Cerebellar cortex (tissue), 1 donor: ENCODE measurements at regions not wholly inside any gene's neighbourhood (a gene's known extent, or its start where the extent isn't known, plus 50 kb on each side); places are given as distances from the start of the nearest gene placed in this dataset.

Experiments used
- DNase-seq: peaks from one replicate; pipeline ENCODE4 v3.0.0-alpha.2; 2015; ENCODE audit warnings: low spot score

DNA sequence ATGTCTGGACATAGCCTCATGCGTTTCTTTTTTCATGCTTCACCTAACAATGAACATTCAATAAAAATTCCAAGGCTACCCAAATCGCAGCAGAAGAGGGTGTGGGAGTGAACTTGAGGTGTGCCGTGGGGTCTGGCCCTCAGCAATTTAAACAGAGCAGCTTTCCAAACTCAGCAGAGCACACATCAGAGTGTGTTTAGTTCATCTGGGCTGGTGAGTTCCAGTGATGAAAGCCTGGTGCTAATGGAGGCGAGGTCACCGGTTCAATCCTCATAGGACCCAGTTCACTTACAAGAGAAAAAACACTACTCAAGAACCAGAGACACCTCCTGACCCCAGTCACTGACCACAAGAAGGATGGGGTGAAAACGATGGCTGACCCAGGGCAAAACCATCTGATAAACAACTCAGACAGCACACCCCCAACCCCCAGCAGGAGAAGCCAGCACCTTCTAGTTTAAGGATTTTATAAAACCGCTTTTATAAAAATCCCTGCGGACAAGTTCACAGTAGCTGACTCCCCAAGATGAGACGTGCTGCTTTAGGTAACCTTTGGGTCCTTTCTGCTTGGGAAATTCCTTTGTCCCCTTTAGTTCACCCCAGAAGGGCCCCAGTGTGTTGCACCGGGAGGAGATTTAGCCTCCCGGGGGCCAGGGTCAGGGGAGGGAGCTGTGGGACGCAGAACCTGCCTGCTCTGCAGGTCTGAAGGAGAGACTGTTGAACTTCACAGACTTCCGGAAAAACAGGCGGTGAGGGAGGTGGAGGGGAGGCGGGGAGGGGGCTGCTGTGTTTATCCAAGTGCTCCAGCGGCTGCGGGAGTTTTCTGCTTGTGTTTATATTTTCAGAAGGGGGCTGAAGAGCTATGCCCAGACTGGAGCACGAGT is 152.7 kb upstream of the SOX11 start:
- no peak for DNase-seq

DNA sequence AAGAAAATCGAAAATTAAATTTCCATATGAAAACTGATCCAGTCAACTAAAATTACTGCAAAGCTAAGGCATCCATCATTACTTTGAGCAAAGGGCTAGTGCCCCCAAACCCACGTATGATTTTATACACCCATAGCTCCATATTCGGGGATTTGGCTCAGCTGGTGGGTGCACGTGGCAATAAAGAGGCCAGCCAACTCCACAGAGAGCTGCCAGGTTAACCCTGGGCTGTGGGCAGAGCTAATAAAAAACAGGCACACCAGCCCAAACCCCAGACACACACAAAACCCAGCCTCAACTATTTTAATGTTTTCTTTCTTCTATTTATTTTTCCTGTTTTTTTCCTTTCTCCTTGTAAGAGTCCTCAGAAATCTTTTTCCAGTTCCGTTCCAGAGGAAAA is 151.3 kb upstream of the SOX11 start:
- no peak for DNase-seq

DNA sequence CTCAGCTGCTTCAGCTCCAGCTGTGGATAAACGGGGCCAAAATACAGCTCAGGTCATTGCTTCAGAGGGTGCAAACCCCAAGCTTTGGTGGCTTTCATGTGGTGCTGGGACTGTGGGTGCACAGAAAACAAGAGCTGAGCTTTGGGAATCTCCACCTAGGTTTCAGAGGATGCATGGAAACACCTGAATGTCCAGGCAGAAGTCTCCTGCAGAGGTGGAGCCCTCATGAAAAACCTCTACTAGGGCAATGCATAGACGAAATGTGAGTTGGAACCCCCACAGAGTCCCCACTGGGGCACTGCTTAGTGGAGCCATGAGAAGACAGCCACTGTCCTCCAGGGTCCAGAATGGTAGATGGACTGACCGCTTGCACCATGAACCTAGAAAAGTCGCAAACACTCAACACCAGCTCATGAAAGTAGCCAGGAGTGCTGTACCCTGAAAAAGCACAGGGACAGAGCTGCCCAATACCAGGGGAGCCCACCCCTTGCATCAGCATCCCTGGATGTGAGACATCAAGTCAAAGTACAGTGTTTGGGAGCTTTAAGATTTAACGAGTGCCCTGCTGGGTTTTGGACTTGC is 147.9 kb upstream of the SOX11 start:
- DNase-seq, result no peak

DNA sequence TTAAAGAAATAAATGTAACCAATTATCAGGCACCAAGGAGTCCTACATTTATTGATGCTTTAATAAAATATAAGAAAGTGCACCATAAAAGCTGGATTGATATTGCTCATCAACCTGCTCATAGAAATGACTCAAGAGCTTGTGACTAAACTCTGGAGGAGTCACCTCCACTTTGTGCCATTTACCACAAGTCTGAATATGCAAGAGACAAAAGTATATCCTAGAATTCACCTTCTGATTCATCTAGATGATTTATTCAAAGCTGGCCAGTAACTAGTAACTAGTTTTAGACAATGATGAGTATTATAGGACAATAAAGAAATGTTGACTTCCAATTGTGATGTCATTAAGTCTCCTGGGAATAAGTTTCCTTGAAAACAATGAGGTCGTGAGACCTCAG is 146.0 kb upstream of the SOX11 start:
- DNase-seq, result no peak

DNA sequence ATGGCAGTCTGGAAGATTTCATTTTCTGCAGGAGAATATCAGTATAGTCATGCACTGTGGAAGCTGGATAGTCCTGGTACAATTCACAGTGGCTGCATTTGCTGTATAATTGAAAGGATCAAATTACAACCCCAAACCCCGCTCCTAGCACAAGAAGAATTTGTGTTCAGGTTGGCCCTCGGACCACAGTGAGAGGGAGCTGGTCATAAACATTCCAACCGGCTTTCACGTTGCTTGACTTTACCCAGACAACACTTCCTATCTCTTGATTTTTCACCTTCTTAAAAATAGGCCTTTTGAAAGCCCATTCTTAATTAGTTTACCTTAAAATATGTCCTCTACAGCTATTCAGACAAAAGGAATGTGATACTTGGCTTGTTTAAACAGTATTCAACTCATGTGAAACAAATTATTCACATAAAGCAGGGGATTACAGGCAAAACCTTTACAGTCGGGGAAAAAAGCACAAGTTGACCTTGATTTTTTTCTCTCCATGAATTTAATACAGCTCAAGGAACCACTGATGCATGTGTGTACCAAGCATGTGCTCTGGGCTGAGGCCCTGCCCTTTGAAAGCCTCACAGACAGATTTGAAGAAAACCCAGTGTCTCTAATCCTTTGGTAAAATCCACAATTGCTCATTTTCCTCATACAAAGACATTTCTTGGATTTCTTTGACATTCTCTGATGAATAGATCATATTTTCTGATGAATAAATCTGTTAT is 143.0 kb upstream of the SOX11 start:
- no peak for DNase-seq

DNA sequence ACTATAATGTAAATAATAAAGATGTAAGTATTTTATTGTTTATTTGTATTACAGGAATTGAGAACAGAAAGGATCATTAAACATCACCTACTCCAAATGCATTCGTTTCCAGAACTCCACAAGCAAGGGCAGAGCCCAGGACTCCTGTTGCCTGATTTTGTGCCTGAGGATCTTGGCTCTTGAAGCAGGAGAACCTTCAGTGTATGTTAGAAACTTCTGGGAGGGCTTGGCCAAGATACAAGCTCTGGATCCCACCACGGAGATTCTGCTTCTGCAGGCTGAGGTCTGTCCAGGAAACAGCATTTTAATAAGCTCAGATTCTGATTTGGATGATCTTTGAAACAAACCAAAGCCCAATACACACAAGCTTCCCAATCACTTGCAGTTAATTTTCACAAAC is 142.4 kb upstream of the SOX11 start:
- DNase-seq, result no peak

DNA sequence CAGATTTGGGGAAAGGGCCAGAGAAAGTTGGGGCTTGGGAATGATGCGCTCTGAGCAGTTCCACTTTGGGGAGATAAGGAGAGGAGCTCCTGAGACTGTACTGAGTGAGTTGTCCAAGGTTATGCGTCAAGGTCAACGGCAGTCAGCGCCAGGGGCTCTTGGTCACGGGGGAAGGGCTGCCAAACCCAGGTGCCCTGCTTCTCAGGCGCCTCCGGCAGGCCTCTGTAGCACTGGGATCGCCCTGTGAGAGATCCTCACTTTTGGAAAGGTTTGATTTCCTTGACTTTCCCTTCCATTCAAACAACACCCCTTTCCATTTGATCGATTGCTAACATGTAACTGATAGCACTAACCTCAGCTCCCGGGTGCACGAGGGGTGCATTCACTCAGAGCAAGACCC is 136.5 kb upstream of the SOX11 start:
- DNase-seq, result no peak

DNA sequence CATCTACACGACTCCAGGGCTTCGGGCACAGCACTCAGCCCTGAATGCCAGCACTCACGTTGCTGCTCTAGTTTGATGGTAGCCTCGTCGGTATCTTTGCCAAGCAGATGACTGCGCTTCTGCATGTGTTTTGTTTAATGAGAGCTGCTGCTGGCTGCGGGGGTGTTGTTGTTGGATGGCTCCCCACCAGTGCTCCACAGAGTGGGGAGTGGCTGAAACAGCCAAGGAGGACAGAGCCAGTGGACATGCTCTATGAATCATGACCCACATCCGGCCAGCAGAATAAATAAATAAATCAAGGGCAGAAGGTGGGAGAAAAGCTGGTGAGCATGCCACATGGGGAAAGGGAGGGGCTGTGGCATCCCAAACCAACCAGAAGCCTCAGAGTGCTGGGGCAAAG is 131.2 kb upstream of the SOX11 start:
- DNase-seq, result no peak

DNA sequence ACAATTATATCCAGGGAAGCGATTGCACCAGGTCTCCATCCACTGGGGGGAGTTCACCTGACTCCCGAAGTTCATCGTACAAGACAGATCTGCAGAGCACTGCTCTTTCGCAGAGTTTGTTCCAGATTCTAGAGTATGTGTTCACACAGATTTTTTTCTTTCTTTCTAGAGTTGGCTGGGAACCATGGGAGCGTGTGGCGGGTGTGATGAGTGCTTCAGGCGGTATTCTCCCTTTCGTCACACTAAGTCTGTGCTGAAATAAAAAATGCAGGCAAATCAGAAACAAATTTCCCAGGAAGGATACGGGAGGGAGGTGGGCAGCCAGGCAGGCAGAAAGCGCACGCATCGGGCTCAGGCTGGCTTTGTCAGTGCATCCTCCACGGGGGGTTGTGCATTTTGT is 129.8 kb upstream of the SOX11 start:
- no peak for DNase-seq

DNA sequence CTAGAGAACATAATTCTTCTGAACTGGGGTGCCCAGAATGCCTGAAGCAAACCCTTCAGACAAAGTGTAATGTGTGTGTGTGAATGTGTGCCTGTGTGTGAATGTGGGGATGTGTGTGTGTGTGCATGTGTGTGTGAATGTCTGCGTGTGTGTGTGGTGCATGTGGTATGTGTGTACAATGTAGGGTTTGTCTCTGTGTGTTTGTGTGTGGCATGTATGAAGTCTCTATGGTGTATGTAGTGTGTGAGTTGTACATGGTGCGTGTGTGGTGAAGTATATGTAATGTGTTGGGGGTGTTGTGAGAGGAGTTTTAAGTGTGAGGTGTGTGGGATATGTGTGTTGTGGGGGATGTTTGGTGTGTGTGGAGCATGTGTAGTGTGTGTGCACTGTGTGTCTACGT is 129.3 kb upstream of the SOX11 start:
- DNase-seq, result no peak

DNA sequence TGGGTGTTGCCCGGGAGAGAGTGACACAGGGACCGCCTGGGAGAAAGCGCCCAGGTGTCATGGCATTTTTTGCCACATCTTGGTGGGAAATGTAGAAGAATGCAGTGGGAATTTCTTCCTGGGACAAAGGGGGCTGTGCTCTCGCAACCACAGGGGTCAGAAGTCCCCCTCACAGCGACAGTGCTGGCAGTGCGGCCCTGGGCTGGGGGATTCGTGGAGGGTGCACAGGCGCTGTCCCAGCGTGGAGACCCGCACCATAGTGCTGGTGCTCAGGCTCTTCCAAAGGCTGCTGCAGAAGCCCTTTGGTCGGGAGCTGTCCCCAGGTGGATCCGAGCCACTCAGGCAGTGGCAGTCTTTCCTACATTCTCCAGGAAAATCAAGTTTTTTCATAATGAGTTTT is 128.8 kb upstream of the SOX11 start:
- DNase-seq, result no peak

DNA sequence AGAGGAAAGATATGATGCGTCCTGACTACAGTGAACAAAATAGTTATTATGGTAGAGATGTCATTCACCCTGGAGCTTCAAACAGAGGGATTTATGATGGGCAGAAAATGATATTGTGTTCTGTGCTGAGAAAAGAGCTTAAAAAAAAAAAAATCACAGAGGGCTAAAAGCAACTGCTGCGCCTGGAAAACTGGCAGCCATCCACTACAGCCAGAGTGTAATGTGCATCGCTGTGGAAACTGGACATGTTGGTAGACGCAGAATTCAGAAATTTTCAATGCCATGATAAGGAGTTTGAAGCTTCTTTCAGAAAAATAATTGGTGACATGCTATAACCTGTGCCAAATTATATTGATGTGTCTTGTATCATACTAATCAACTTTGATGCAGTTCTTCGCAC is 122.9 kb upstream of the SOX11 start:
- no peak for DNase-seq

DNA sequence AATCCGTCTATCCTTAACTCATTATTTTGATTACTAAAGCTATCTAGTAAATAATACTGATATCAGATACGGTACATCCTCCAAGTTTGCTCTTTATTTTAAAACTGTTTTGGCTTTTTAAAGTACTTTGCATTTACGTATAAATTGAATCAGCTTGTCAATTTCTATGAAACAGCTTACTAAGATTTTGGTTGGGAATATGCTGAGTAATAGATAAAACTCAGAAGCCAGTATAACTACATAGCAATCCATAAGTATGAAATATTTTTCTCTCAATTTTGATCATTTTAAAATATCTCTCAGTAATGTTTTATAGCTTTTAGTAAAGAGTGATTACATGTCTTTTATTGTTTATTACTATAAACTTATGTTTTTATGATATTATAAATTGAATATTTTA is 116.2 kb upstream of the SOX11 start:
- no peak for DNase-seq

DNA sequence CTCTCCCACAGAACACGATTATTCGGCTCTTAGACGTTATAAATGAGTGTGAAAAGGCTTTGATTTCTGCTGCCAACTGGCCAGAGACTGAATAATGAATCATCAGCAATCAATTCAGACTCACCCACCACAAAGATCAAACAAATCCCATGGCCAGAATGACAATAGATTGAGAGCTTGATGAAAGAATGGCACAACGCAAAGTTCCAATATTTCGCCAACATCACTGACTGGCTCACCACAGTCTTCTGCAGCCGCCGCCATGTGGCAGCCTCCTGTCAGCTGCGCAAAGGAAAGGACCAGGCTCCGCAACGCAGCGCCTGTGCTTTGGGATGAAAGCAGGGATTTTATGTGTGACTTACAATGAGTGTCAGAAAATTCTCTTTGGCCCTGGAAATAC is 104.4 kb upstream of the SOX11 start:
- DNase-seq, result no peak

DNA sequence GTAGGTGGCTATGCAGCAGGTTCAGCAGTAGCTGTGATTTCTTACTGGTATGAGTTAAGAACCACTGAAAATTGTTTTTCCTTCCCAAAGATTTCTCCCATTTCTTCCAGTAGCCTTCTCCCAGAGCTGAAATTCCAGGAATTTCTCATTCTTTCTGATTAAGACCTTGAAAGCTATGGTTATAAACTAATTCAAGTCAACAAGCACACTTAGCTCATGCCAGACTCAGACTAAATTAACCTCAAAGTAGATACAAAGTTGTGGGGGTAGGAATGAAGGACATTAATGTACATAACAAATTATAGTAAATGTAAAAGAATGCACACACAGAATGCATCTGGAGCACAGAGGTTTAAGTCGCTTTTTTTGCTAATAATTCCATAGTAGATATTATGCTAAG is 103.6 kb upstream of the SOX11 start:
- no peak for DNase-seq

DNA sequence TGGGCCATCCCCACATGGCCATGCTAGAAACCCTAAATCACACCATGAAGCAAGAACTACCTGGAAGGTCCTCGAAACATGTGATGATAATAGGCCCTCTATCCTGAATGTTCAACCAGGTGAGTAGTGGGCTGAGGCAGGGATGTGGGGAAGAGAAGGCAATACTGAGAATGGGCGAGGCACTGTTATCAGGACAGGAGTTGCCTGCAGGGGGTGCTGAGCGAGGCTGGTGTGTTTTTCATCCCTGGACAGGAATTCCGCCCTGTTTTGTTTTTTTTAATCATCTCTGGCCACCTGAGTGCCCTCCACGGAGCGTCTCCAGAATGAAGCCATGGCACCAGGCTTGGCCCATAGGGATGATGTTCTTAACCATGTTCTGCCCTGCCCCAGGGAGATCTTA is 103.0 kb upstream of the SOX11 start:
- no peak for DNase-seq

DNA sequence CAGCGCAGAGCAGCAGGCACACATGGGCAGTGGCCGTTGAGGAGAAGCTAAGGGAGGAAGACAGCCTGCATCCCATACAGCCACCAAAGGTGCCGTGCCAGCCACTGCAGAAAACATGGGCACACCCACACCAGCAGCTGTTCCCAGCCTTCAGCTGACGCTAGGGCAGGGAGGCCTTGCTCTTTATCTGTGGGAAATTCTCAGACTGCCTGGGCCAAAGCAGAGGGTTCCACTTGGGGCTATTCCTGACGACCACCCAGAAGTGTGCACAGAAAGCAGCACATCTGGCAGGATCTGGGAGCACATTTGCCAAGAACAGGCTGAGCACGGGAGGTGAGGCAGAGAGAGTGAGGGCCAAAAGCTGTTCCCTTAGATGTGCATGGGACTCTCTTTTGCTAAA is 101.3 kb upstream of the SOX11 start:
- no peak for DNase-seq

DNA sequence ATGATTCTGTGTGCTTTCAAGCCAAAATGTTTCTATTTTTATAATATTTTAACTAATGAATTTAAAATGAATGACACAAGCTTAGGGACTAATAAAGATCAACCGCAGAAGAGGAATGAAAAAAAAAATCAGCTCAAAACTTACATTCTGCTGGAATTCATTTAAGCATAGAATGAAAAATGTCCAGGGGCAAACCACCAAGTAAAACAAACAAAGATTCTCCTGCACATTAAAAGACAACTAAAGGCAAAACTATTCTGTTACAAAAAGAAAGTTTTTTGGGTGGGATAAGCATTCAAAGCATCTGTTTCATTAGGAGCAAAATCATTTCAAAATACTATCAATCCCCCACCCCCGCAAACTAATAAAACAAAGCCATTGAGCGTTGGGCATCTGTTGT is 99.3 kb upstream of the SOX11 start:
- no peak for DNase-seq

DNA sequence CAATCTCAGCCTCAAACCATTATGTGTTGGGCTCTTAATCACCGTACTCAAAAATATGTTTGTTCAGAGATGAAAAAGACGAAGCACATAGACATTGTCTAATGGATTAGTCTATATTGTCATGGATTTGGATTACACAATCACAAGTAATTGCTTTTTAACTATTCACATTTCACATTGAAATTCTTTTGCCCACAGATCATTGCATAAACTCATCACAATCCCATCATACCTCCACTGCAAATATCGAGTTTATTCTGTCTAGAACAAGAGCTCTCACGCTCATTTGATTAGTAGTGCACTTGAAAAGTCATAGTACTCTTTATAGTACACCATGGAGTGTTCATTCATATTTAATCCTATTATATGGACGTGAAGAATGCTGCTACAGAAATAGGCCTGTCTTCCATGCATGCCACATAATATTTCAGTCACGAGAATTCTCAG is 97.9 kb upstream of the SOX11 start:
- DNase-seq, result no peak

DNA sequence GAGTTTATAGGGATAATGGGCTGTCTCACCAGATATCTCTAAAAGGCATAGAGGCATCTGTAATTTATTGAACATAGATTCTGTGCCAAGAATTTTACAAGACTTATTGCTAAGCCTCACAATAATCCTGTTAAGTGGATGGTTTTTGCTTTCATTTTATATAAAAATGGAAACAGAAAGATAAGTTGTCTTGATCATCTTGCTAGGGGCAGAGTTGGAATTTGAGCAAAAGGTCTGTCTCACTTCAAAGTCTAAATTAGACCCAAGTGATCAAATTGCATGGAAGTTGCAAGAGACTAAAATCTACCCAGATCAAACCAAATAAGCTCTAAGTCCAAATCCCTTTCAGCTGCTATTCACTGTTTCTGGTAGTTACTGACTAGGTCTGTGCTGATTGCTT is 95.3 kb upstream of the SOX11 start:
- DNase-seq, result no peak

DNA sequence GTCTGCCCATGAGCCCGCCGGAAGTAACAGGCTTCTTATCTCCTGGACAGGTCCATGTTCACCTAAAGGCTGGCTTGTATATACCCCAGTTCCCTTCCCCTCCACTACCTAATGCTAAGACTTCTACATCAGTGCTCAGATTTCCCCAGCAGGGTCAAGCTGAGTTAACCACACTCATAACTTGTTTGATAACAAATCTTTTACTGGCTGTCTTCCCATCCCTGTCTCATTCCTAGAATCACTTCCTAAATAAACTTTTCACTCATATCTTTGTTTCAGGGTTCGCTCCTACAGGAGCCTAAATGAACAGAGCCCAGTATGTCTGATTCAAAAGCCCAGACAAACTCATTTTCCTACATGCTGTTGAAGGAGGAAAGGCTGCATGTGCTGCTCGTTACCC is 94.0 kb upstream of the SOX11 start:
- DNase-seq, result no peak

DNA sequence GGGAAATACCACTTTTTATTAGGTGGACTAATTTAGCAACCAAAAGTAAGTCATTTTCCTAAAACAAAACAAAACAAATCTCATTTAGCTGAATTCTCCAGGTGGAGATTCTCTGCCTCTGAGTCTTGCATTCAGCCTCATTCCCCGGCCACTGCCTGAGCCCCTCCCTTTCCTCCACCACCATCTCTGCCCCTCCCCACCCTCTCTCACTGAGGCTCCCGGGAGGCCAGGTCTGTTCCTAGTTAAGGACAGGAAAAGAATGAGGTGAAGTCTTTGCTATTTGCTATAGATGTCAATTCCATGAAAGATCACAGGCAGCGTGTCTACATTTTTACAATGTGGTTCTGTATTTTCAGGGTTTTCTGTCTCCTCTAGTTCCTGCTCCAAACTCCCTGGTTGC is 83.0 kb upstream of the SOX11 start:
- DNase-seq, result no peak

DNA sequence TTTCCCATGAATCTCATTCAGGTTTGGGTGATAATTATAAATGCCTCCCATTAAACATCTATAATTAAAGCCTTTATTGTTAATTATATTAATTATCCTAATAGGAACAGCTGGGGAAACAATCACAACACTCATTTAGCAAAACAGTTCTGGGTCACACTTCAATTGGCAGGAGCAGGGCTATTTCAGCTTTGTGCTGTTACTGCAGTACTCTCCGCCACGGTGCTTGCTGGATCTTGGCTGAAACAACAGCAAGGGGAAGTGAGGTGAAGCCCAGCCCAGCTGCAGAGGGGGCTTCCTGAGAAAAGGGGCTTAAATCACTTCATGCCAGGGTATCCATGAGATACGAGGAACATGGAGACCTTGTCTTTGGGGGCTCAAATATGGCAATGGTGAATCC is 79.5 kb upstream of the SOX11 start:
- no peak for DNase-seq
